Thyroid gland (tissue), 4 donors: ENCODE measurements at regions not wholly inside any gene's neighbourhood (a gene's known extent, or its start where the extent isn't known, plus 50 kb on each side); places are given as distances from the start of the nearest gene placed in this dataset.

ENCODE experiments used
- DNase-seq, 2 donors: peaks; one replicate each; pipeline ENCODE4 v3.0.0-alpha.2; 2019
- H3K27ac ChIP-seq, 3 donors: fragments of 200-600 bp; sonication (generic); 1 replicate in 2 of 3; 2 replicates in 1 of 3; pipeline ENCODE4 v1.5.1; 2016 to 2019; ENCODE audit warnings: mild to moderate bottlenecking in 1 of 3, moderate library complexity in 1 of 3
- H3K27me3 ChIP-seq: fragments of 200-600 bp; sonication (generic); one replicate; pipeline ENCODE4 v1.5.1; 2019
- H3K36me3 ChIP-seq, 2 donors: fragments of 200-600 bp; sonication (generic); one replicate each; pipeline ENCODE4 v1.5.1; 2016 to 2019
- H3K4me1 ChIP-seq, 2 donors: fragments of 200-600 bp; sonication (generic); one replicate each; pipeline ENCODE4 v1.5.1; 2017 to 2019
- H3K4me3 ChIP-seq, 3 donors: fragments of 200-600 bp; sonication (generic); replicated peaks in 1 of 3; 1 replicate in 2 of 3; 2 replicates in 1 of 3; pipeline ENCODE4 v1.5.1; 2016; ENCODE audit warnings: mild to moderate bottlenecking in 1 of 3
- H3K9me3 ChIP-seq: fragments of 200-600 bp; sonication (generic); one replicate; pipeline ENCODE4 v1.5.1; 2017
- POLR2A ChIP-seq, 2 donors: fragments of 450-650 bp; IDR thresholded peaks; one replicate each; pipeline ENCODE4 v1.6.1; 2017; ENCODE audit warnings: antibody characterized with exemption in 2 of 2, mild to moderate bottlenecking in 2 of 2, moderate library complexity in 1 of 2
- WGBS, 2 donors: methylation state at CpG; one replicate each; pipeline ENCODE4 v1.1.5; 2017; 5-methylcytosine and 5-hydroxymethylcytosine counted together
- intact Hi-C: fragments of 100-400 bp; cut with DNase I; formaldehyde crosslinking; loops from one replicate; pipeline ENCODE4 v1.15.1; 2023
- TF ChIP-seq, protein P1 (sequence below), 6 experiments: fragments of 200-600 bp in 3 of 6; fragments of 450-650 bp in 3 of 6; sonication (generic) in 3 of 6; IDR thresholded peaks; one replicate each; pipeline ENCODE4 v1.5.1; 2016 to 2019; ENCODE audit warnings: antibody characterized with exemption in 6 of 6, mild to moderate bottlenecking in 2 of 6, inconsistent platforms in 1 of 6, moderate library complexity in 1 of 6

DNA sequence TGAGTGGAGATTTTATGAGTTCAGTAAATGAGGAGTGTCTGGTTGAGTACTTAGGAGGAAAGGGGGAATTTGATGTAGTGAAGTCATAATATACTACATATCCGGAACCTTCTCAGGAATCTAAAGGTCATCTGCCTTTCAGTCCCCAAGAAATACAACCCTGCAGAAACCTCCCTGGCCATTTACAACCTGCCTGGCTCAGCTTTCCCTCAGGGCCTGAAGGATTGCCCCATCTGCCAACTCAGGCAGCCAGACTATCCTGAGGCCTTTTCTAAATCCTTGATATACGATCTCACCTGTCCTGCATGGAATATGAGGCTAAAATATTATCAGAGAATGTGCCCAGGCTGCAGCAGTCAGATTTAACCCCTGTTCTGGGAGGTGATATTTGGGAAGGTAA is 165.4 kb upstream of the SPOPL start:
- Histone ChIP-seq H3K9me3 (no peaks in the 10 kb centered on the region), H3K27me3 (no peaks in the 10 kb centered on the region), H3K4me1 (no peaks in the 10 kb centered on the region), H3K36me3 (no peaks in the 10 kb centered on the region), H3K27ac (no peak overlapping the region), H3K4me3 (no peak overlapping the region)
- intact Hi-C loops, result no loop called here
- WGBS, 2 donors, result 93% methylated on average over 2 of the region's 2 CpGs
- TF ChIP-seq, protein P1, sequence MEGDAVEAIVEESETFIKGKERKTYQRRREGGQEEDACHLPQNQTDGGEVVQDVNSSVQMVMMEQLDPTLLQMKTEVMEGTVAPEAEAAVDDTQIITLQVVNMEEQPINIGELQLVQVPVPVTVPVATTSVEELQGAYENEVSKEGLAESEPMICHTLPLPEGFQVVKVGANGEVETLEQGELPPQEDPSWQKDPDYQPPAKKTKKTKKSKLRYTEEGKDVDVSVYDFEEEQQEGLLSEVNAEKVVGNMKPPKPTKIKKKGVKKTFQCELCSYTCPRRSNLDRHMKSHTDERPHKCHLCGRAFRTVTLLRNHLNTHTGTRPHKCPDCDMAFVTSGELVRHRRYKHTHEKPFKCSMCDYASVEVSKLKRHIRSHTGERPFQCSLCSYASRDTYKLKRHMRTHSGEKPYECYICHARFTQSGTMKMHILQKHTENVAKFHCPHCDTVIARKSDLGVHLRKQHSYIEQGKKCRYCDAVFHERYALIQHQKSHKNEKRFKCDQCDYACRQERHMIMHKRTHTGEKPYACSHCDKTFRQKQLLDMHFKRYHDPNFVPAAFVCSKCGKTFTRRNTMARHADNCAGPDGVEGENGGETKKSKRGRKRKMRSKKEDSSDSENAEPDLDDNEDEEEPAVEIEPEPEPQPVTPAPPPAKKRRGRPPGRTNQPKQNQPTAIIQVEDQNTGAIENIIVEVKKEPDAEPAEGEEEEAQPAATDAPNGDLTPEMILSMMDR (IDR thresholded peaks at IDR 0.05), result no peak
- TF ChIP-seq POLR2A (IDR thresholded peaks at IDR 0.05), result no peak
- DNase-seq, result no peak

DNA sequence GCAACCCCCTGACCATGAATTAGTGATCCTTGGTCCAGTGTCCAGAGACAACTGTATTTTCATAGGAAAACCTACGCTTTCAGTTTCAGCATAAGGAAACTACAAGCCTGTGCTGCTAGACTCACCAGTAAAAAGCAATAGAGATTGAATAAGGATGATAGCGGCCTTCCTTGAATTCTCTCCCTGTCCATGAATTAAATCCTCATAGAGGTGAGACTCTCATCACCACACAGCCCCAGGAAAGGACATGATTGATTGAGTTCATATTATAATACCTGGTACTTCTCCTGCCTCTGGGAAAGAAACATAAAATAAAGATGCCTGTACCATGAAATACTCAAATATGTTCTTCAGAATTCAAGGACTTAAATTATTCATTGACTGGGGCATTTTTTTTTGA is 146.3 kb upstream of the SPOPL start:
- no peaks in the 10 kb centered on the region for H3K4me1 ChIP-seq
- no peaks in the 10 kb centered on the region for H3K9me3 ChIP-seq
- H3K36me3 ChIP-seq, result no peaks in the 10 kb centered on the region
- H3K27me3 ChIP-seq, result no peaks in the 10 kb centered on the region
- no peak overlapping the region for H3K27ac ChIP-seq
- DNase-seq, result no peak
- intact Hi-C loops, result no loop called here
- 95 to 97% methylated on average over 2 of the region's 2 CpGs for WGBS, 2 donors
- no peak overlapping the region for H3K4me3 ChIP-seq
- TF ChIP-seq, protein P1 (IDR thresholded peaks at IDR 0.05), result no peak
- TF ChIP-seq POLR2A (IDR thresholded peaks at IDR 0.05), result no peak

DNA sequence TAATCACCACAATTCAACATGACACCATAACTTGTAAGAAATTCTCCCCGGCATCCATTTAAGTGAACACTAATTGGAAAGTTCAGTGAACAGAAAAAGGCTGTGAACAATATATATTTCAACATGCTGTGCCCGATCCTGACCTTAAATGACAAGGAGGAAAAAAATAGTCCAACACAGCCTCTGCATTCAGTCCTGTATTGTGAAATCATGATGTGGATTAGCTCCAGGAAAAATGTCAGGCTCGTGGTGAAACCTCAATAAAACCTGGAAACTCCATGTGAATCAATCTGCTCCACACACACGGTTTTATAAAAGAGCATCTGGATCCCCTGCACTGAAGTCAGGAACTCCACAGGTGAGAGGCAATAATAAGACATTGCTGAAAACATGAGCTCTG is 145.4 kb upstream of the SPOPL start:
- Histone ChIP-seq H3K4me1 (no peaks in the 10 kb centered on the region), H3K9me3 (no peaks in the 10 kb centered on the region), H3K27ac (no peak overlapping the region), H3K36me3 (no peaks in the 10 kb centered on the region), H3K4me3 (no peak overlapping the region), H3K27me3 (no peaks in the 10 kb centered on the region)
- 56 to 57% methylated on average over 4 of the region's 4 CpGs for WGBS, 2 donors
- intact Hi-C loops, result no loop called here
- no peak for DNase-seq
- TF ChIP-seq POLR2A (IDR thresholded peaks at IDR 0.05), result no peak
- TF ChIP-seq, protein P1 (IDR thresholded peaks at IDR 0.05), result no peak

DNA sequence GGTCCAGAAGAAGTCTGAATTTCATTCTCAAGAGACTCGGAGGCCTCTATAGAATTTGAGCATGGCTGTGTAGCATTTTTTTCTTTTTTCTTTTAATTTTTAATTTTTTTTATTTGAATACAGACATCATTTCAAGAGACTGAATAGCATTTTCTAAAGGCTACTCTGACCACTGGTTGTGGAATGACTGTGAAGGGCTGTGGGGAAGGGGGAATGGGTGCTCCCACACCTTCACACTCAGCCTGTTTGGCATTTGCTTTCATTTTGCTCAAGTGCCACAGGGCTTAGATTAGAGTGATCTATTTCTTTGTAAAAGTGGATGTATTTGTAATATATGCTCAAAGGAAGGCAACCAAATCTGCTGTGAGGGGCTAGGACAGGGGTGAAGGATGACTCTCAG is 142.0 kb upstream of the SPOPL start:
- DNase-seq, result no peak
- no peaks in the 10 kb centered on the region for H3K9me3 ChIP-seq
- WGBS, 2 donors, result 95 to 96% methylated on average over 1 of the region's 1 CpG
- H3K4me3 ChIP-seq, result no peak overlapping the region
- no peaks in the 10 kb centered on the region for H3K36me3 ChIP-seq
- H3K27me3 ChIP-seq, result no peaks in the 10 kb centered on the region
- TF ChIP-seq, protein P1 (IDR thresholded peaks at IDR 0.05), result no peak
- no peak for TF ChIP-seq POLR2A (IDR thresholded peaks at IDR 0.05)
- intact Hi-C loops, result no loop called here
- H3K27ac ChIP-seq, result no peak overlapping the region
- no peaks in the 10 kb centered on the region for H3K4me1 ChIP-seq

DNA sequence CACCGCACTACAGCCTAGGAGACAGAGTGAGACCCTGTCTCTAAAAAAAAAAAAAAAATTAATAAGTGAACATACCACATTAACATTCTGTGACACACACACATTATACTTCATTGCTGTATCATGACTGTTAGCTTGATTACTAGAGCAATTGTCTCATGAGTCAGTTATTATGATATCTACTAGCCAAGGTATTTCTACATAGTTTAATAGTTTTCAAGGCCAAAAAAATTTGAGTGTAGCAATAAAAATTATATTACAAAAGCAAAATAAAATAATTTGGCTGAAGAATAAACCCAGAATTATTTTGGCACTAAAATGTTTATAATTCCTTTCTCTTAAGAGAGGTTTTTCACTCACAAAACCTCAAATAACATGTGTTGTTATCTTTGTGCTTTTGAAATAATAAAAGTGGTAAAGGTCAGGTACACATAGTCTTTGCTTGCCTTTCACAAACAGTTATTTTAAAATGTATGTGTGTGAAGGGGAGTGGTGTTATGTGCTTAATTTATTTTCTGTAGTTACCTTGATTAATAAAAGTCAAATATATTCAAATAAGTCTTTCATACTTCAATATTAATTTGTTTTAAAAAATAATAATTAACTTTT is 136.9 kb upstream of the SPOPL start:
- Histone ChIP-seq H3K4me1 (no peaks in the 10 kb centered on the region), H3K9me3 (no peaks in the 10 kb centered on the region), H3K4me3 (no peak overlapping the region), H3K27me3 (no peaks in the 10 kb centered on the region), H3K36me3 (no peaks in the 10 kb centered on the region), H3K27ac (no peak overlapping the region)
- no peak for TF ChIP-seq POLR2A (IDR thresholded peaks at IDR 0.05)
- TF ChIP-seq, protein P1 (IDR thresholded peaks at IDR 0.05), result no peak
- no peak for DNase-seq
- WGBS, 2 donors, result 88 to 96% methylated on average over 1 of the region's 1 CpG
- intact Hi-C loops, result no loop called here
